ENCODE measurements at regions not wholly inside any gene's neighbourhood (a gene's known extent, or its start where the extent isn't known, plus 50 kb on each side); places are given as distances from the start of the nearest gene placed in this dataset.

- TF ChIP-seq, protein P1, sequence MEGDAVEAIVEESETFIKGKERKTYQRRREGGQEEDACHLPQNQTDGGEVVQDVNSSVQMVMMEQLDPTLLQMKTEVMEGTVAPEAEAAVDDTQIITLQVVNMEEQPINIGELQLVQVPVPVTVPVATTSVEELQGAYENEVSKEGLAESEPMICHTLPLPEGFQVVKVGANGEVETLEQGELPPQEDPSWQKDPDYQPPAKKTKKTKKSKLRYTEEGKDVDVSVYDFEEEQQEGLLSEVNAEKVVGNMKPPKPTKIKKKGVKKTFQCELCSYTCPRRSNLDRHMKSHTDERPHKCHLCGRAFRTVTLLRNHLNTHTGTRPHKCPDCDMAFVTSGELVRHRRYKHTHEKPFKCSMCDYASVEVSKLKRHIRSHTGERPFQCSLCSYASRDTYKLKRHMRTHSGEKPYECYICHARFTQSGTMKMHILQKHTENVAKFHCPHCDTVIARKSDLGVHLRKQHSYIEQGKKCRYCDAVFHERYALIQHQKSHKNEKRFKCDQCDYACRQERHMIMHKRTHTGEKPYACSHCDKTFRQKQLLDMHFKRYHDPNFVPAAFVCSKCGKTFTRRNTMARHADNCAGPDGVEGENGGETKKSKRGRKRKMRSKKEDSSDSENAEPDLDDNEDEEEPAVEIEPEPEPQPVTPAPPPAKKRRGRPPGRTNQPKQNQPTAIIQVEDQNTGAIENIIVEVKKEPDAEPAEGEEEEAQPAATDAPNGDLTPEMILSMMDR (conservative IDR thresholded peaks at IDR 0.05; ENCODE audit: low read depth, low read length) = no peak
- H3K4me3 ChIP-seq (ENCODE audit: low read depth, low read length) = no peak overlapping the region
- peak; percentile 79 for DNase-seq (ENCODE audit: low read depth)
Measured at GRCh38 chr13:48804821-48805601, 151.3 kb downstream of the CYSLTR2 start.

DNA sequence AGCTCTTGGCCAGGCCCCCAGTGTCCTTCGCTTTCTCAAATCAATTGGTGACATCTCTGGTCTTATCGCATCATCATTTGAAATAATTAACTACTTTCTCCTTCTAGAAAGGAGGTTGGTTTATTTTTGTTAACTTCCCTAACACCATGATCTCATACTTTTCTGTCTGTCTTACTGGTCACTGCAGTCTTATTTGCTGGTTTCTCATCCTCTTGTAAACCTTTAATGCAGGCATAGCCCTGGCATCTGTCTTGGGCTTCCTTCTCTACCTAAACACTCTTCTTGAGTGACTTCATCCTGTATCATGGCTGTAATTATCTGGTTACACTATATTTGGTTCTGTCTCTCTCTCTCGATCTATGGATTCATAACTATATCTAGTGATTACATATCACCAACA lies 152.8 kb downstream of the CYSLTR2 start:
- DNase-seq (ENCODE audit: low read depth) = no peak
- TF ChIP-seq, protein P1 (conservative IDR thresholded peaks at IDR 0.05; ENCODE audit: low read depth, low read length) = no peak
- no peak overlapping the region for H3K4me3 ChIP-seq (ENCODE audit: low read depth, low read length)

GRCh38 chr13:48808683-48809082 lies 155.0 kb downstream of the CYSLTR2 start:
- DNase-seq (ENCODE audit: low read depth) = no peak
- no peak overlapping the region for H3K4me3 ChIP-seq (ENCODE audit: low read depth, low read length)
- TF ChIP-seq, protein P1 (conservative IDR thresholded peaks at IDR 0.05; ENCODE audit: low read depth, low read length) = no peak

- no peak for DNase-seq (ENCODE audit: low read depth)
- TF ChIP-seq, protein P1 (conservative IDR thresholded peaks at IDR 0.05; ENCODE audit: low read depth, low read length) = no peak
- H3K4me3 ChIP-seq (ENCODE audit: low read depth, low read length) = no peak overlapping the region
Measured at GRCh38 chr13:48810013-48810412, 156.3 kb downstream of the CYSLTR2 start.

- TF ChIP-seq, protein P1 (conservative IDR thresholded peaks at IDR 0.05; ENCODE audit: low read depth, low read length) = no peak
- no peak for DNase-seq (ENCODE audit: low read depth)
- H3K4me3 ChIP-seq (ENCODE audit: low read depth, low read length) = no peak overlapping the region
Measured at GRCh38 chr13:48813518-48813917, 159.8 kb downstream of the CYSLTR2 start.

DNA sequence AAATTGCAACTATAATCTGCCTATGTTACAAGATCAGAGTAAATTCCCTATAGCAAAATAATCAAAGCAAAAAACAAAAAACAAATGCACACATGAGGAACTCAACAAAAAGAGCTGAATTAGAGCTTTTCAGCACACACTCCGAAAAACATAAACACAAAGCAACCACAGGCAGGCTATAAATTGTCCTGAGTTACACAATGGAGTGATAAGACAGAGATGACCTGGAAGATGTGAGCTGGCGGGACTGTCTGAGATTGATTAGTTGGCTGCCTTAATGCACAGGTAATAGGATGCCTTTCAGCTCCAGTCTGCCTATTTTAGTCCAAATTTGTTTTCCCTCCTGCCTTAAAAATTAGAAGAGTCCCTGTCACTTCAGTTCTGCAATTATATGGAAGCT lies 159.0 kb upstream of the FNDC3A start:
- H3K4me3 ChIP-seq (ENCODE audit: low read depth, low read length) = no peak overlapping the region
- TF ChIP-seq, protein P1 (conservative IDR thresholded peaks at IDR 0.05; ENCODE audit: low read depth, low read length) = no peak
- DNase-seq (ENCODE audit: low read depth) = no peak

All from epithelial cell of proximal tubule (primary cell).